CD14-positive monocyte (primary cell): ENCODE measurements at regions not wholly inside any gene's neighbourhood (a gene's known extent, or its start where the extent isn't known, plus 50 kb on each side); places are given as distances from the start of the nearest gene placed in this dataset.

Experiments
- DNase-seq, 3 donors: peaks; one replicate each; pipeline ENCODE4 v3.0.0-alpha.2; 2011 to 2022
- H2AFZ ChIP-seq: 2 replicates; pipeline ENCODE4 v1.6.0; 2012; ENCODE audit warnings: mild to moderate bottlenecking, low read depth, low read length, inconsistent platforms; ENCODE audit not compliant: insufficient read depth, poor library complexity, severe bottlenecking
- H3K27ac ChIP-seq, 2 donors: 1 replicate in 1 of 2; 2 replicates in 1 of 2; pipeline ENCODE4 v1.5.1; 2012 to 2013; ENCODE audit warnings: low read length in 2 of 2, control low read depth in 1 of 2, inconsistent platforms in 1 of 2, low read depth in 1 of 2, mild to moderate bottlenecking in 1 of 2
- H3K27me3 ChIP-seq, 2 donors: one replicate each; pipeline versions ENCODE4 v1.6.0 to v1.6.1; 2011 to 2013; ENCODE audit warnings: low read length in 2 of 2; ENCODE audit not compliant: control insufficient read depth in 2 of 2, insufficient read depth in 2 of 2
- H3K36me3 ChIP-seq, 2 donors: replicated peaks in 1 of 2; 1 replicate in 1 of 2; 2 replicates in 1 of 2; pipeline versions ENCODE4 v1.5.1 to v1.6.1; 2012 to 2013; ENCODE audit warnings: low read length in 2 of 2, control low read depth in 1 of 2, inconsistent platforms in 1 of 2, mild to moderate bottlenecking in 1 of 2; ENCODE audit not compliant: insufficient read depth in 2 of 2, control insufficient read depth in 1 of 2
- H3K4me1 ChIP-seq, 2 donors: 1 replicate in 1 of 2; 2 replicates in 1 of 2; pipeline versions ENCODE4 v1.5.1 to v1.6.1; 2012 to 2013; ENCODE audit warnings: low read length in 2 of 2, control low read depth in 1 of 2, inconsistent platforms in 1 of 2, mild to moderate bottlenecking in 1 of 2, moderate library complexity in 1 of 2; ENCODE audit not compliant: insufficient read depth in 2 of 2, control insufficient read depth in 1 of 2
- H3K4me2 ChIP-seq: replicated peaks from 2 replicates; pipeline ENCODE3; 2012; ENCODE audit warnings: low read length, moderate library complexity, mild to moderate bottlenecking; ENCODE audit not compliant: poor library complexity, severe bottlenecking; ENCODE audit errors: extremely low read depth
- H3K4me3 ChIP-seq, 3 experiments: fragments of 200-600 bp in 1 of 3; sonication (generic) in 1 of 3; replicated peaks in 1 of 3; 1 replicate in 2 of 3; 2 replicates in 1 of 3; pipeline ENCODE4 v1.5.1; 2011 to 2013; ENCODE audit warnings: low read length in 3 of 3, mild to moderate bottlenecking in 3 of 3, control low read depth in 2 of 3, low read depth in 2 of 3, inconsistent platforms in 1 of 3, moderate library complexity in 1 of 3
- H3K79me2 ChIP-seq: 2 replicates; pipeline ENCODE4 v1.6.0; 2012; ENCODE audit warnings: mild to moderate bottlenecking, control low read depth, inconsistent platforms, low read length, moderate library complexity; ENCODE audit not compliant: insufficient read depth
- H3K9ac ChIP-seq: 2 replicates; pipeline ENCODE4 v1.6.0; 2017; ENCODE audit warnings: low read length, mild to moderate bottlenecking; ENCODE audit not compliant: insufficient read depth, poor library complexity, severe bottlenecking
- H3K9me3 ChIP-seq, 2 donors: replicated peaks in 1 of 2; 1 replicate in 1 of 2; 2 replicates in 1 of 2; pipeline versions ENCODE4 v1.5.1 to v1.6.1; 2012 to 2013; ENCODE audit warnings: low read length in 2 of 2, control low read depth in 1 of 2; ENCODE audit not compliant: control insufficient read depth in 1 of 2, insufficient read depth in 1 of 2
- H4K20me1 ChIP-seq: 2 replicates; pipeline ENCODE4 v1.6.0; 2012; ENCODE audit warnings: mild to moderate bottlenecking, low read length, control low read depth, moderate library complexity; ENCODE audit not compliant: insufficient read depth
- H3K27ac Mint-ChIP-seq, 7 donors: one replicate each; pipeline ENCODE4 v1.8.0; 2020; ENCODE audit warnings: mild to moderate bottlenecking in 7 of 7, mixed read lengths in 7 of 7, moderate library complexity in 6 of 7, inconsistent platforms in 2 of 7
- H3K27me3 Mint-ChIP-seq, 3 donors: one replicate each; pipeline ENCODE4 v1.8.0; 2021 to 2022; ENCODE audit warnings: low read depth in 3 of 3, mild to moderate bottlenecking in 3 of 3, mixed read lengths in 3 of 3, moderate library complexity in 3 of 3, inconsistent platforms in 1 of 3
- H3K36me3 Mint-ChIP-seq, 2 donors: one replicate each; pipeline ENCODE4 v1.8.0; 2020; ENCODE audit warnings: mixed read lengths in 2 of 2, inconsistent platforms in 1 of 2, mild to moderate bottlenecking in 1 of 2
- H3K4me1 Mint-ChIP-seq: one replicate; pipeline ENCODE4 v1.8.0; 2020; ENCODE audit warnings: mild to moderate bottlenecking, mixed read lengths
- H3K4me3 Mint-ChIP-seq, 2 donors: one replicate each; pipeline ENCODE4 v1.8.0; 2020; ENCODE audit warnings: mild to moderate bottlenecking in 2 of 2, mixed read lengths in 2 of 2, moderate library complexity in 1 of 2
- H3K9me3 Mint-ChIP-seq, 7 donors: one replicate each; pipeline ENCODE4 v1.8.0; 2020 to 2022; ENCODE audit warnings: mixed read lengths in 7 of 7, mild to moderate bottlenecking in 6 of 7, moderate library complexity in 6 of 7, inconsistent platforms in 2 of 7
- WGBS: methylation state at CpG from one replicate; pipeline ENCODE4 v1.1.5; 2013; ENCODE audit warnings: missing lambda C conversion rate; ENCODE audit not compliant: insufficient coverage; 5-methylcytosine and 5-hydroxymethylcytosine counted together
- intact Hi-C, 2 donors: fragments of 100-400 bp; cut with micrococcal nuclease; formaldehyde crosslinking; loops; one replicate each; pipeline versions ENCODE4 v1.15.0 to v1.15.1; 2023
- TF ChIP-seq, protein P1 (sequence below): fragments of 200-600 bp; IDR thresholded peaks from one replicate; pipeline ENCODE4 v1.8.0; 2022; ENCODE audit warnings: antibody characterized with exemption, mild to moderate bottlenecking

DNA sequence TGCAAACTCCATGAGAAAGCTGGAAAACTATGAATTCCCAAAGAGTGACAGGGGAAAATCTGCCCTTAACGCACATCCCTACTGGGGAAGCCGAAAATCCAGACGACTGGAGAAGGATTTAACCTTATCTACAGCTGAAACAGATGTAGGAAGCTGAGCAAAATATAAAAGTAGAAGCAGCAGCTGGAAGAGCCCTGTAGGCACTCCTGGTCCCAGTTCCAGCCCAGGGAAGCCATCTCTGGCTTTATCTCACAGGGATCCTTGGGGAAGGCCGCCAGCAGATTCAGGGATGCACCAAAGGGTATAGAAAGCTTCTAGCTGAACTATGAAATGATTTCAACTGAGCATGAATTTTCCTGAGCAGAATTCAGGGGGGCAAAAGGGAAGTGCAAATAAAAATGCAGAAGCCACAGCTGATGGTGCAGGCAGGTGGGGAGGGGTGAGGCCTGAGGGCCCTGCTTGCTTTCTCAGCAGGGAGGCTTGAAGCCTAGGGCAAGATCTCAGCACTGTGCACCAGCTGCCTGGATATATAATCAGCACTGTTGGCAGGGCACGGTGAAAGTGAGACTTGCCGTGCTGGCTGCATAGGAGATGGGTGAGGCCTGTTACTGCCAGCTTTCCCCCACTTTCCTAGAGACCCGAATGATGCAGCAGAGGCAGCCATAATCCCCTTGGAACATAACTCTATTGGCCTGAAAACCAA, 2019.5 kb upstream of the NUDT12 start:
- H3K4me1 Mint-ChIP-seq: no peaks in the 10 kb centered on the region
- H3K36me3 Mint-ChIP-seq: no peaks in the 10 kb centered on the region
- Histone ChIP-seq H3K4me2 (no peak overlapping the region), H3K27ac (no peak overlapping the region), H3K9ac (no peak overlapping the region), H3K36me3 (no peaks in the 10 kb centered on the region), H4K20me1 (no peaks in the 10 kb centered on the region), H3K9me3 (peaks cover 0 to 15% of the 10 kb centered on the region in 2 donors), H3K4me1 (no peaks in the 10 kb centered on the region), H3K79me2 (no peaks in the 10 kb centered on the region), H3K27me3 (no peaks in the 10 kb centered on the region), H3K4me3 (no peak overlapping the region), H2AFZ (no peak overlapping the region)
- no peak overlapping the region for H3K4me3 Mint-ChIP-seq
- no peaks in the 10 kb centered on the region for H3K27me3 Mint-ChIP-seq
- DNase-seq: no peak
- TF ChIP-seq, protein P1, sequence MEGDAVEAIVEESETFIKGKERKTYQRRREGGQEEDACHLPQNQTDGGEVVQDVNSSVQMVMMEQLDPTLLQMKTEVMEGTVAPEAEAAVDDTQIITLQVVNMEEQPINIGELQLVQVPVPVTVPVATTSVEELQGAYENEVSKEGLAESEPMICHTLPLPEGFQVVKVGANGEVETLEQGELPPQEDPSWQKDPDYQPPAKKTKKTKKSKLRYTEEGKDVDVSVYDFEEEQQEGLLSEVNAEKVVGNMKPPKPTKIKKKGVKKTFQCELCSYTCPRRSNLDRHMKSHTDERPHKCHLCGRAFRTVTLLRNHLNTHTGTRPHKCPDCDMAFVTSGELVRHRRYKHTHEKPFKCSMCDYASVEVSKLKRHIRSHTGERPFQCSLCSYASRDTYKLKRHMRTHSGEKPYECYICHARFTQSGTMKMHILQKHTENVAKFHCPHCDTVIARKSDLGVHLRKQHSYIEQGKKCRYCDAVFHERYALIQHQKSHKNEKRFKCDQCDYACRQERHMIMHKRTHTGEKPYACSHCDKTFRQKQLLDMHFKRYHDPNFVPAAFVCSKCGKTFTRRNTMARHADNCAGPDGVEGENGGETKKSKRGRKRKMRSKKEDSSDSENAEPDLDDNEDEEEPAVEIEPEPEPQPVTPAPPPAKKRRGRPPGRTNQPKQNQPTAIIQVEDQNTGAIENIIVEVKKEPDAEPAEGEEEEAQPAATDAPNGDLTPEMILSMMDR: no peak
- 89% methylated on average over 4 of the region's 7 CpGs for WGBS
- peaks cover 0 to 13% (median 7%) of the 10 kb centered on the region in 7 donors for H3K9me3 Mint-ChIP-seq
- intact Hi-C loops: no loop called here
- H3K27ac Mint-ChIP-seq: no peak overlapping the region

DNA sequence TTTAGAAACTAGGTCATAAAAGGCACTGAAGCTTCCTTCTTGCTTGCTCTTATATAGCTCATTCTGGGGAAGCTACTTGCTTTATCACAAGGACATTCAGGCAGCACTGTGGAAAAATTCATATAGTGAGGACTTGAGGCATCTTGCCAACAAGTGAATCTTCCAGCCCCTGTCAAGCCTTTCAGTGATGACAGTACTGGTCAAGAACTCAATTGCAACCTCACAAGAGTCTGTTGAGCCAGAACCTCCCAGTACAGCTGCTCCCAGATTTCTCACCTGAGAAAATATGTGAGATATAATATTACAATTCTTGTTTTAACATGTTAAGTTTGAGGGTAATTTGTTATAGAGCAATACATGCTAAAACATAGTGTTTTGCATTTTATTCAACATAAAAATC, 2011.0 kb upstream of the NUDT12 start:
- Histone ChIP-seq H3K27me3 (no peaks in the 10 kb centered on the region), H3K4me3 (no peak overlapping the region), H3K36me3 (no peaks in the 10 kb centered on the region), H3K9me3 (peaks cover 0 to 3% of the 10 kb centered on the region in 2 donors), H3K79me2 (no peaks in the 10 kb centered on the region), H3K27ac (no peak overlapping the region), H3K9ac (no peak overlapping the region), H2AFZ (no peak overlapping the region), H3K4me2 (no peak overlapping the region), H4K20me1 (no peaks in the 10 kb centered on the region), H3K4me1 (no peaks in the 10 kb centered on the region)
- Mint-ChIP-seq H3K4me1 (no peaks in the 10 kb centered on the region), H3K9me3 (peaks cover 0 to 14% (median 0%) of the 10 kb centered on the region in 7 donors), H3K4me3 (no peak overlapping the region), H3K27ac (no peak overlapping the region), H3K27me3 (no peaks in the 10 kb centered on the region), H3K36me3 (no peaks in the 10 kb centered on the region)
- TF ChIP-seq, protein P1: no peak
- intact Hi-C loops: no loop called here
- DNase-seq: no peak
